CD14-positive monocyte (primary cell): ENCODE measurements at regions not wholly inside any gene's neighbourhood (a gene's known extent, or its start where the extent isn't known, plus 50 kb on each side); places are given as distances from the start of the nearest gene placed in this dataset.

ENCODE experiments used
- DNase-seq, 3 donors: peaks; one replicate each; pipeline ENCODE4 v3.0.0-alpha.2; 2011 to 2022
- H2AFZ ChIP-seq: 2 replicates; pipeline ENCODE4 v1.6.0; 2012; ENCODE audit warnings: mild to moderate bottlenecking, low read depth, low read length, inconsistent platforms; ENCODE audit not compliant: insufficient read depth, poor library complexity, severe bottlenecking
- H3K27ac ChIP-seq, 2 donors: 1 replicate in 1 of 2; 2 replicates in 1 of 2; pipeline ENCODE4 v1.5.1; 2012 to 2013; ENCODE audit warnings: low read length in 2 of 2, control low read depth in 1 of 2, inconsistent platforms in 1 of 2, low read depth in 1 of 2, mild to moderate bottlenecking in 1 of 2
- H3K27me3 ChIP-seq, 2 donors: one replicate each; pipeline versions ENCODE4 v1.6.0 to v1.6.1; 2011 to 2013; ENCODE audit warnings: low read length in 2 of 2; ENCODE audit not compliant: control insufficient read depth in 2 of 2, insufficient read depth in 2 of 2
- H3K36me3 ChIP-seq, 2 donors: replicated peaks in 1 of 2; 1 replicate in 1 of 2; 2 replicates in 1 of 2; pipeline versions ENCODE4 v1.5.1 to v1.6.1; 2012 to 2013; ENCODE audit warnings: low read length in 2 of 2, control low read depth in 1 of 2, inconsistent platforms in 1 of 2, mild to moderate bottlenecking in 1 of 2; ENCODE audit not compliant: insufficient read depth in 2 of 2, control insufficient read depth in 1 of 2
- H3K4me1 ChIP-seq, 2 donors: 1 replicate in 1 of 2; 2 replicates in 1 of 2; pipeline versions ENCODE4 v1.5.1 to v1.6.1; 2012 to 2013; ENCODE audit warnings: low read length in 2 of 2, control low read depth in 1 of 2, inconsistent platforms in 1 of 2, mild to moderate bottlenecking in 1 of 2, moderate library complexity in 1 of 2; ENCODE audit not compliant: insufficient read depth in 2 of 2, control insufficient read depth in 1 of 2
- H3K4me2 ChIP-seq: replicated peaks from 2 replicates; pipeline ENCODE3; 2012; ENCODE audit warnings: low read length, moderate library complexity, mild to moderate bottlenecking; ENCODE audit not compliant: poor library complexity, severe bottlenecking; ENCODE audit errors: extremely low read depth
- H3K4me3 ChIP-seq, 3 experiments: fragments of 200-600 bp in 1 of 3; sonication (generic) in 1 of 3; replicated peaks in 1 of 3; 1 replicate in 2 of 3; 2 replicates in 1 of 3; pipeline ENCODE4 v1.5.1; 2011 to 2013; ENCODE audit warnings: low read length in 3 of 3, mild to moderate bottlenecking in 3 of 3, control low read depth in 2 of 3, low read depth in 2 of 3, inconsistent platforms in 1 of 3, moderate library complexity in 1 of 3
- H3K79me2 ChIP-seq: 2 replicates; pipeline ENCODE4 v1.6.0; 2012; ENCODE audit warnings: mild to moderate bottlenecking, control low read depth, inconsistent platforms, low read length, moderate library complexity; ENCODE audit not compliant: insufficient read depth
- H3K9ac ChIP-seq: 2 replicates; pipeline ENCODE4 v1.6.0; 2017; ENCODE audit warnings: low read length, mild to moderate bottlenecking; ENCODE audit not compliant: insufficient read depth, poor library complexity, severe bottlenecking
- H3K9me3 ChIP-seq, 2 donors: replicated peaks in 1 of 2; 1 replicate in 1 of 2; 2 replicates in 1 of 2; pipeline versions ENCODE4 v1.5.1 to v1.6.1; 2012 to 2013; ENCODE audit warnings: low read length in 2 of 2, control low read depth in 1 of 2; ENCODE audit not compliant: control insufficient read depth in 1 of 2, insufficient read depth in 1 of 2
- H4K20me1 ChIP-seq: 2 replicates; pipeline ENCODE4 v1.6.0; 2012; ENCODE audit warnings: mild to moderate bottlenecking, low read length, control low read depth, moderate library complexity; ENCODE audit not compliant: insufficient read depth
- H3K27ac Mint-ChIP-seq, 7 donors: one replicate each; pipeline ENCODE4 v1.8.0; 2020; ENCODE audit warnings: mild to moderate bottlenecking in 7 of 7, mixed read lengths in 7 of 7, moderate library complexity in 6 of 7, inconsistent platforms in 2 of 7
- H3K27me3 Mint-ChIP-seq, 3 donors: one replicate each; pipeline ENCODE4 v1.8.0; 2021 to 2022; ENCODE audit warnings: low read depth in 3 of 3, mild to moderate bottlenecking in 3 of 3, mixed read lengths in 3 of 3, moderate library complexity in 3 of 3, inconsistent platforms in 1 of 3
- H3K36me3 Mint-ChIP-seq, 2 donors: one replicate each; pipeline ENCODE4 v1.8.0; 2020; ENCODE audit warnings: mixed read lengths in 2 of 2, inconsistent platforms in 1 of 2, mild to moderate bottlenecking in 1 of 2
- H3K4me1 Mint-ChIP-seq: one replicate; pipeline ENCODE4 v1.8.0; 2020; ENCODE audit warnings: mild to moderate bottlenecking, mixed read lengths
- H3K4me3 Mint-ChIP-seq, 2 donors: one replicate each; pipeline ENCODE4 v1.8.0; 2020; ENCODE audit warnings: mild to moderate bottlenecking in 2 of 2, mixed read lengths in 2 of 2, moderate library complexity in 1 of 2
- H3K9me3 Mint-ChIP-seq, 7 donors: one replicate each; pipeline ENCODE4 v1.8.0; 2020 to 2022; ENCODE audit warnings: mixed read lengths in 7 of 7, mild to moderate bottlenecking in 6 of 7, moderate library complexity in 6 of 7, inconsistent platforms in 2 of 7
- WGBS: methylation state at CpG from one replicate; pipeline ENCODE4 v1.1.5; 2013; ENCODE audit warnings: missing lambda C conversion rate; ENCODE audit not compliant: insufficient coverage; 5-methylcytosine and 5-hydroxymethylcytosine counted together
- intact Hi-C, 2 donors: fragments of 100-400 bp; cut with micrococcal nuclease; formaldehyde crosslinking; loops; one replicate each; pipeline versions ENCODE4 v1.15.0 to v1.15.1; 2023
- TF ChIP-seq, protein P1 (sequence below): fragments of 200-600 bp; IDR thresholded peaks from one replicate; pipeline ENCODE4 v1.8.0; 2022; ENCODE audit warnings: antibody characterized with exemption, mild to moderate bottlenecking

DNA sequence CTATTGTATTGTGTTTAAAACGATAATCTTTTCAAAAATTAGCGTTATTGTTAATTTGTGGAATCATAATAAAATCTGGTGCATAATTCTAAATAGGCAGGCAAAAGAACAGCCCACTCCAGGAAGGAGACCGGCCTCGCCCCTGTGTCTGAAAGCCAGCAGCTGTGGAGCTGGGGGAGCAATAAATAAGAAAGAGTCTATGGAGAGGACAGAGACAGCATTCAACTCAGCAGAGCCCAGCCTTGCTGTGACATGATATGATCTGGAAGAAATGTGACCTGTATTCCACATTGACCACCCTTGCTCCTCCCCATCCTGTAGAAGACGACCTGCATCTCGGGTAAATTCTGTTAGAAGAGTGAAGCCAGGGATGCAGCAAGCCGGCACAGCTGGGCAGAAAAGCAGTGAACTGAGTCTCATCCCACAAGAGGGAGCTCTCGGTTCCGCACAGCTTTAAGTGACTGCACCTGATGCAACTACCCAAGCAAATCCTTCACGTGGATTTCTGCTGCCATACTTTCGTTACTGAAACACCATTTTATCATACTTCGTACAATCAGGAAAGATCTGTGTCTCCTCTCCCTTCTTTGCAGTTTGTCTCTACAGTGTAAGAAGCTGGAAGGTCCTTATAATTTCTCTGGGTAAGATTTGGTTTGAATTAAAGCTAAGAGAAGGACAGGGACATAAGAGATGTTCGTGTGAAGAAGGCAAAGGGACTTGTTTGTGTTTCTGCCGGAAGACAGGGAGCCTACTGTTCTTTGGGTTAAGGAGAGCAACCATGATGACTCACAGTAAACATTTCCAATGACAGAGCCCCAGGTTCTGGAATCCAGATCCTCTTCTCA lies 427.1 kb downstream of the GPAM start:
- no peak overlapping the region for H3K4me3 ChIP-seq
- H3K27me3 ChIP-seq: no peaks in the 10 kb centered on the region
- Mint-ChIP-seq H3K36me3 (no peaks in the 10 kb centered on the region), H3K27me3 (no peaks in the 10 kb centered on the region), H3K4me1 (no peaks in the 10 kb centered on the region), H3K9me3 (no peaks in the 10 kb centered on the region), H3K4me3 (no peak overlapping the region), H3K27ac (no peak overlapping the region)
- H3K27ac ChIP-seq: no peak overlapping the region
- no peaks in the 10 kb centered on the region for H3K4me1 ChIP-seq
- no peaks in the 10 kb centered on the region for H4K20me1 ChIP-seq
- H3K4me2 ChIP-seq: no peak overlapping the region
- no peaks in the 10 kb centered on the region for H3K36me3 ChIP-seq
- intact Hi-C loops: no loop called here
- H3K9ac ChIP-seq: no peak overlapping the region
- no peak for DNase-seq
- no peak overlapping the region for H2AFZ ChIP-seq
- no peaks in the 10 kb centered on the region for H3K9me3 ChIP-seq
- 43% methylated on average over 6 of the region's 14 CpGs for WGBS
- H3K79me2 ChIP-seq: no peaks in the 10 kb centered on the region
- TF ChIP-seq, protein P1, sequence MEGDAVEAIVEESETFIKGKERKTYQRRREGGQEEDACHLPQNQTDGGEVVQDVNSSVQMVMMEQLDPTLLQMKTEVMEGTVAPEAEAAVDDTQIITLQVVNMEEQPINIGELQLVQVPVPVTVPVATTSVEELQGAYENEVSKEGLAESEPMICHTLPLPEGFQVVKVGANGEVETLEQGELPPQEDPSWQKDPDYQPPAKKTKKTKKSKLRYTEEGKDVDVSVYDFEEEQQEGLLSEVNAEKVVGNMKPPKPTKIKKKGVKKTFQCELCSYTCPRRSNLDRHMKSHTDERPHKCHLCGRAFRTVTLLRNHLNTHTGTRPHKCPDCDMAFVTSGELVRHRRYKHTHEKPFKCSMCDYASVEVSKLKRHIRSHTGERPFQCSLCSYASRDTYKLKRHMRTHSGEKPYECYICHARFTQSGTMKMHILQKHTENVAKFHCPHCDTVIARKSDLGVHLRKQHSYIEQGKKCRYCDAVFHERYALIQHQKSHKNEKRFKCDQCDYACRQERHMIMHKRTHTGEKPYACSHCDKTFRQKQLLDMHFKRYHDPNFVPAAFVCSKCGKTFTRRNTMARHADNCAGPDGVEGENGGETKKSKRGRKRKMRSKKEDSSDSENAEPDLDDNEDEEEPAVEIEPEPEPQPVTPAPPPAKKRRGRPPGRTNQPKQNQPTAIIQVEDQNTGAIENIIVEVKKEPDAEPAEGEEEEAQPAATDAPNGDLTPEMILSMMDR: no peak

DNA sequence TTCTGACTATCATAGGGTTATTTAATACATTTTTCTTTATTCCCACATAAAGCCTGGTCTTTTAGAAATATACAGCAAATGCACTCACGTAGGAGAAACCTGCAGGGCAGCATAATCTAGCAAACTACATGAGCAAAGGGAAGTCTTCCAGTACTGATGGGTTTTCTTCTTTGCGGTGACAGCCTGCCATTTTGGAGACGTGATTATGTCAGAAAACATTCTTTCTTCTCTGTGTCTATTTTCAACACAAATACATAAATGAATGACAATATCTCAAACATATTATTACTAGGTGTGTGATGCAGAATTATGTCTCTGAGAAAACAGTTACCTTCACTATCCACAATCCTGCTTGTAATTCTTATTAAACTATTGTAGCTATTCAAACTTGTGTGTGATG lies 425.0 kb downstream of the GPAM start:
- no peak overlapping the region for H3K4me3 Mint-ChIP-seq
- no peaks in the 10 kb centered on the region for H3K4me1 Mint-ChIP-seq
- Histone ChIP-seq H4K20me1 (no peaks in the 10 kb centered on the region), H3K9me3 (no peaks in the 10 kb centered on the region), H3K9ac (no peak overlapping the region), H3K4me3 (no peak overlapping the region), H3K27ac (no peak overlapping the region), H3K4me1 (no peaks in the 10 kb centered on the region), H3K27me3 (no peaks in the 10 kb centered on the region), H3K36me3 (no peaks in the 10 kb centered on the region), H2AFZ (no peak overlapping the region), H3K4me2 (no peak overlapping the region), H3K79me2 (no peaks in the 10 kb centered on the region)
- intact Hi-C loops: no loop called here
- no peak overlapping the region for H3K27ac Mint-ChIP-seq
- peaks cover 0 to 2% (median 0%) of the 10 kb centered on the region in 7 donors for H3K9me3 Mint-ChIP-seq
- no peaks in the 10 kb centered on the region for H3K27me3 Mint-ChIP-seq
- TF ChIP-seq, protein P1: no peak
- WGBS: no CpG with 5 or more reads among the region's 3 CpGs
- H3K36me3 Mint-ChIP-seq: no peaks in the 10 kb centered on the region
- no peak for DNase-seq
